Mucosa of descending colon (tissue), 3 donors: ENCODE measurements at regions not wholly inside any gene's neighbourhood (a gene's known extent, or its start where the extent isn't known, plus 50 kb on each side); places are given as distances from the start of the nearest gene placed in this dataset.
"Not testable (repeated sequence)": the region's sequence is repeated elsewhere in the genome, so short reads cannot be mapped to it uniquely, and the experiment has no call there.

Experiments
- ATAC-seq: fragments of 200-7000 bp; cut with Tn5 transposase; one replicate; pipeline ENCODE4 v1.9.1; 2020; ENCODE audit warnings: mild to moderate bottlenecking, moderate library complexity
- DNase-seq, 3 donors: peaks; one replicate each; pipeline ENCODE4 v3.0.0-alpha.2; 2020
- H3K36me3 ChIP-seq: fragments of 200-600 bp; one replicate; pipeline ENCODE4 v1.8.0; 2021; ENCODE audit warnings: low read depth, mild to moderate bottlenecking
- H3K4me1 ChIP-seq: fragments of 200-600 bp; one replicate; pipeline ENCODE4 v1.8.0; 2021; ENCODE audit warnings: low read depth, mild to moderate bottlenecking
- H3K4me3 ChIP-seq: fragments of 200-600 bp; one replicate; pipeline ENCODE4 v1.8.0; 2021; ENCODE audit warnings: mild to moderate bottlenecking
- H3K9me3 ChIP-seq: fragments of 200-600 bp; one replicate; pipeline ENCODE4 v1.8.0; 2021; ENCODE audit warnings: mild to moderate bottlenecking
- CTCF ChIP-seq: fragments of 200-600 bp; IDR thresholded peaks from one replicate; pipeline ENCODE4 v1.8.0; 2022; ENCODE audit warnings: antibody characterized with exemption, mild to moderate bottlenecking
- intact Hi-C, 2 donors: fragments of 100-400 bp; cut with DNase I in 1 of 2; cut with micrococcal nuclease in 1 of 2; formaldehyde crosslinking; loops; one replicate each; pipeline versions ENCODE4 v1.11.0 to v1.11.1; 2022; cut with DNase I, micrococcal nuclease
- donor health status: DM: no; HTN: no; CAD: no; lungs with moderate emphysema.
- donor health status: DM: no; HTN: no; CAD: no.
- donor health status: DM: no; HTN: yes; CAD: no.

DNA sequence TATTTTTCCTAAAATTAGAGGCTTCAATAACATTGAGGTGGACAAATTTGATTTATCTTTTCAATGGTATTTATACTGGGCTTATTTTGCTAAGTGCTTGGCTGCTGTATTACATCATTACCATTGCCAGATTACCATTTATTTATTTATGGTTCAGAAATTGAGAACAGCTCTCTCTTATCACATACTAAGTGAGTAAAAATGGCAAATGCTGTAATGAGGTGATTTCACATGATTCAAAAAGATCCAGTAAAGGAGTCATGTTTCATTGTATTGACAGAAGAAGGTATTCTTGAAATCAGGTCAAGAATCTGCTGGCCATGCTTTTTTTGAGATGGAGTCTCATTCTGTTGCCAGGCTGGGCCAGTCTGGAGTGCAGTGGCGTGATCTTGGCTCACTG is 322.6 kb downstream of the KIF20B start:
- Histone ChIP-seq H3K4me1 (no peaks in the 10 kb centered on the region), H3K4me3 (no peak overlapping the region), H3K9me3 (no peaks in the 10 kb centered on the region), H3K36me3 (no peaks in the 10 kb centered on the region)
- intact Hi-C loops, result no loop called here
- DNase-seq (no peak), ATAC-seq (no peak)
- TF ChIP-seq CTCF, result no peak

DNA sequence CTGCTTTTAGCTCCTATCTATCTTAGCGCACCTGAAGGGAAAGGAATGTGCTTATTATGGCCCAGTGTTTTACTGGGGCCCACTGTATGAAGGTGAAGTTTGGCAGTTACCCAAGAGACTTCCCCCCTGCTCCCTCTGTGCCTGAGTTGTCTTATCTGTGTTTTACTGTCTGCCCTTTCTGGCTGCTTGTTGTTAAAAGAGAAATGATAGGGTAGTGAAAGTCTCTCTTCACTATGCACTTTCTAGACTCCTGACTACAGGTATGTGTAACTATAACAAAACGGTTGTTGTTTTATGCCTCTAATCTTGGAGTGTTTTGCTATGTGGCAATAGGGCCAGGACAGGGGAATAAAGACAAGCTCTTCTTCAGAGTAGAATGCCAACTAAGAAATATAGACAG is 326.9 kb downstream of the KIF20B start:
- intact Hi-C loops, result no loop called here
- no peak for TF ChIP-seq CTCF
- Histone ChIP-seq H3K4me3 (no peak overlapping the region), H3K36me3 (no peaks in the 10 kb centered on the region), H3K4me1 (no peaks in the 10 kb centered on the region), H3K9me3 (no peaks in the 10 kb centered on the region)
- ATAC-seq (no peak), DNase-seq (no peak)

DNA sequence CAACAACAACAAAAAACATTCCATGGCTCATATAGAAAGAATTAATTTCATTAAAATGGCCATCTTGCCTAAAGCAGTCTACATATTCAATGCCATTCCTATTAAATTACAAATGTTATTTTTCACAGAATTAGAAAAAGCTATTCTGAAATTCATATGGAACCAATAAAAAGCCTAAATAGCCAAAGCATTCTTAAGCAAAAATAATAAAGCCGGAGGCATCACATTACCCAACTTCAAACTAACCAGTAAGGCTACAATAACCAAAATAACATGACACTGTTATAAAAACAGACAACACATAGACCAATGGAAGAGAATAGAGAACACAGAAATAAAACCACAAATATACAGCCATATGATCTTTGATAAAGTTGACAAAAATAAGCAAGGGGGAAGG is 330.4 kb downstream of the KIF20B start:
- no peaks in the 10 kb centered on the region for H3K36me3 ChIP-seq
- DNase-seq (no peak), ATAC-seq (no peak)
- H3K9me3 ChIP-seq, result no peaks in the 10 kb centered on the region
- no peak overlapping the region for H3K4me3 ChIP-seq
- intact Hi-C loops, result no loop called here
- TF ChIP-seq CTCF, result no peak
- no peaks in the 10 kb centered on the region for H3K4me1 ChIP-seq

- Histone ChIP-seq H3K4me1 (no peaks in the 10 kb centered on the region), H3K36me3 (no peaks in the 10 kb centered on the region), H3K9me3 (no peaks in the 10 kb centered on the region), H3K4me3 (no peak overlapping the region)
- no peak for TF ChIP-seq CTCF
- ATAC-seq, result no peak
- intact Hi-C loops, result no loop called here
- DNase-seq, result no peak
Observed at GRCh38 chr10:90032519-90032918, 331.1 kb downstream of the KIF20B start.

- DNase-seq, H3K4me3 ChIP-seq, H3K4me1 ChIP-seq, ATAC-seq, H3K36me3 ChIP-seq, intact Hi-C loops, H3K9me3 ChIP-seq: not testable (repeated sequence)
Observed at GRCh38 chr10:90034862-90035261, 333.5 kb downstream of the KIF20B start.

- no peak for TF ChIP-seq CTCF
- intact Hi-C loops, result no loop called here
- DNase-seq (no peak), ATAC-seq (no peak)
- Histone ChIP-seq H3K4me1 (no peaks in the 10 kb centered on the region), H3K4me3 (no peak overlapping the region), H3K9me3 (no peaks in the 10 kb centered on the region), H3K36me3 (no peaks in the 10 kb centered on the region)
Observed at GRCh38 chr10:90041585-90041984, 340.2 kb downstream of the KIF20B start.
